Peyer's patch (tissue), 4 donors: ENCODE measurements at regions not wholly inside any gene's neighbourhood (a gene's known extent, or its start where the extent isn't known, plus 50 kb on each side); places are given as distances from the start of the nearest gene placed in this dataset.

Experiments
- POLR2A ChIP-seq, 2 donors: fragments of 450-650 bp; IDR thresholded peaks; one replicate each; pipeline ENCODE4 v1.5.1; 2017; ENCODE audit warnings: antibody characterized with exemption in 2 of 2, mild to moderate bottlenecking in 2 of 2, moderate library complexity in 2 of 2
- TF ChIP-seq, protein P1 (sequence below), 6 experiments: fragments of 450-650 bp in 4 of 6; fragments of 200-600 bp in 2 of 6; sonication (generic) in 1 of 6; IDR thresholded peaks; one replicate each; pipeline ENCODE4 v1.5.1; 2017 to 2019; ENCODE audit warnings: antibody characterized with exemption in 6 of 6, mild to moderate bottlenecking in 3 of 6, moderate library complexity in 1 of 6

DNA sequence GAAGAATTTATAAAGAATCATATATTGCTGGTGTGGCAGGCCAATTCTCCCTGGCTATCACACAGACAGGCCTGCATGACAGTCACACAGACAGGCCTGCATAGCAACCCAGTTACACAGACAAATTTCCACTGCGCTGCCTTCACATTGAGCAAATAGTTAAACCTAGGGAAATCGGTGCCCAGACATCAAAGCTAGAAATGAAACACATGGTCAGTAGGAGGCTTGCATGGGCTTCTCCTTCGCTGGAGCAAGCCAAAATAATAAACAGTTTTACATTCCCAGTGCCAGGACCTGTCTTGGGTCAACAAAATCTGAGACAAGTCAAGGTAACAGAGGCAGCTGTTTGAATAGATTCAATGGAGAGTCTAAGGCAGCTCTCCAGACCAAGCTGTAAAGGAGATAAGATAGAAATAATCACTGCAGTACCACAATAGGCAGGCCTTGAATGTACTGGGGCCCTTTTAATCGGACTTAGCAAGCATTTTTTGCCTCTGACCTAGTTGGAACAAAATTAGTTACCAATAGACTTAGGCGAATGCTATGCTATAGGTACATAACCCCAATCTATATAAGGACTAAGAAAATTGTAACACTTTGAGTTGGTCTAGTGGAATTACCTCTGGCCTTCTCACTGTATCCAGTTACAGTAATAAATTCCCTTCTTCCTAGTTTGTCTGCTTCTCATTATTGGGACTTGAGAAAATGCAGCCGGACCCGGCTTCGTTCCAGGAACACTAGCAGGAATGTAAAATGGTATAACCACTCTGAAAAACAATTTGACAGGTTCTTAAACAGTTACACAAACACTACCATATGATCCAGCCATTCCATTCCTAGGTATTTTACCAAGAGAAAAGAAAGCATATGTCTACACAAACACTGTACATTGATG is 274.7 kb upstream of the UBE2E2 start:
- TF ChIP-seq, protein P1, sequence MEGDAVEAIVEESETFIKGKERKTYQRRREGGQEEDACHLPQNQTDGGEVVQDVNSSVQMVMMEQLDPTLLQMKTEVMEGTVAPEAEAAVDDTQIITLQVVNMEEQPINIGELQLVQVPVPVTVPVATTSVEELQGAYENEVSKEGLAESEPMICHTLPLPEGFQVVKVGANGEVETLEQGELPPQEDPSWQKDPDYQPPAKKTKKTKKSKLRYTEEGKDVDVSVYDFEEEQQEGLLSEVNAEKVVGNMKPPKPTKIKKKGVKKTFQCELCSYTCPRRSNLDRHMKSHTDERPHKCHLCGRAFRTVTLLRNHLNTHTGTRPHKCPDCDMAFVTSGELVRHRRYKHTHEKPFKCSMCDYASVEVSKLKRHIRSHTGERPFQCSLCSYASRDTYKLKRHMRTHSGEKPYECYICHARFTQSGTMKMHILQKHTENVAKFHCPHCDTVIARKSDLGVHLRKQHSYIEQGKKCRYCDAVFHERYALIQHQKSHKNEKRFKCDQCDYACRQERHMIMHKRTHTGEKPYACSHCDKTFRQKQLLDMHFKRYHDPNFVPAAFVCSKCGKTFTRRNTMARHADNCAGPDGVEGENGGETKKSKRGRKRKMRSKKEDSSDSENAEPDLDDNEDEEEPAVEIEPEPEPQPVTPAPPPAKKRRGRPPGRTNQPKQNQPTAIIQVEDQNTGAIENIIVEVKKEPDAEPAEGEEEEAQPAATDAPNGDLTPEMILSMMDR (IDR thresholded peaks at IDR 0.05), result no peak
- no peak for TF ChIP-seq POLR2A (IDR thresholded peaks at IDR 0.05)
